ENCODE measurements at regions not wholly inside any gene's neighbourhood (a gene's known extent, or its start where the extent isn't known, plus 50 kb on each side); places are given as distances from the start of the nearest gene placed in this dataset.
"Not testable (repeated sequence)": the region's sequence is repeated elsewhere in the genome, so short reads cannot be mapped to it uniquely, and the experiment has no call there.

DNA sequence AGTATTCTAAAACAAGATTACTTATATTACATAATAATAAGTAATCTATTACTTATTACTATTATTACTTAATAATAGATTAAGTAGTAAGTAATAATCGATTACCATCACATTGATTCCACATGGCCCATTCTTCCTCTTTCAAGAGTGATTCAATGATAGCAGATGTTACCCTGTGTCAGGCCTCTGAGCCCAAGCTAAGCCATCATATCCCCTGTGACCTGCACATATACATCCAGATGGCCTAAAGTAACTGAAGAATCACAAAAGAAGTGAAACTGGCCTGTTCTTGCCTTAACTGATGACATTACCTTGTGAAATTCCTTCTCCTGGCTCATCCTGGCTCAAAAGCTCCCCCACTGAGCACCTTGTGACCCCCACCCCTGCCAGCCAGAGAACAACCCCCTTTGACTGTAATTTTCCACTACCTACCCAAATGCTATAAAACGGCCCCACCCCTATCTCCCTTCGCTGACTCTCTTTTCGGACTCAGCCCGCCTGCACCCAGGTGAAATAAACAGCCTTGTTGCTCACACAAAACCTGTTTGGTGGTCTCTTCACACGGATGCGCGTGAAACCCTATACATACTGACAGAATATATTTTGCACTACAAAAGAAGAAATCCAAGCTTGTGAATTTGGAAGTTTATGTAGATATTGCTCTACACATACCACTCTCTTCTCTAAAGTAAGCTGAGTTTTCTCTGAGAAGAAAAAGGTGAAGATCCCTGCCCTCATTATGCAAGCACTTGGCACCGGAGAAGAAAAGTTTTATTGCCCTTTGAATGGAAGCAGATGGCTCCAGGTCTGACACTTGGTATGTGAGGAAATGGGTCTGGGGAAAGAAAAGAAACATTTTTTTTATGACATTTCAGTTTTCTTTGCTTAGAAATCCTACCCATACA, 488.6 kb upstream of the IMPG1 start:
- H3K27me3 ChIP-seq; H3K36me3 ChIP-seq; H3K9me3 ChIP-seq; intact Hi-C loops (cut with DNase I); H3K4me1 ChIP-seq (ENCODE audit: insufficient read depth); H3K4me3 ChIP-seq; DNase-seq; H3K27ac ChIP-seq: not testable (repeated sequence)
- 44 to 49% (median 47%) methylated on average over 9 of the region's 9 CpGs for WGBS, 3 donors

DNA sequence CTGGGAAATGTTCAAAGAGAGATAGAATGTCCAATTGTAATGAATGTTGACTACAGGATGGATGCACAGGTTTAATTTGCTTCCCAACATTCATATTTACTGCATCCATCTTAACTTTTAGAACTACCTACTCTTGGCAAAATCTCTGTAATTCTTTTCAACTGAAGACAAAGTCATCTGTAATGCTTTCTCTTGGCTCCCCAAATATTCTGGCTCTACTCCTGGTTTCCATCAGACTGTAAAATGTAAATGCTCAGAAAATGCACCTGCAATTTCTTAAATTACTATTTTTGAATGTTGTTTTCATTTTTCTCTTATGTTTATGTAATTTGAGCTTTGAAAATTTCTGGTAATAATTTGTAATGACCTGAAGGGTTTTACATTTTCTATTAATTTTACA, 480.8 kb upstream of the IMPG1 start:
- Histone ChIP-seq H3K9me3 (no peaks in the 10 kb centered on the region), H3K27ac (no peak overlapping the region), H3K27me3 (no peaks in the 10 kb centered on the region), H3K4me3 (no peak overlapping the region), H3K4me1 (ENCODE audit: insufficient read depth) (no peaks in the 10 kb centered on the region), H3K36me3 (no peaks in the 10 kb centered on the region)
- no peak for DNase-seq
- TF ChIP-seq POLR2A (IDR thresholded peaks at IDR 0.05) = no peak
- TF ChIP-seq EP300 (IDR thresholded peaks at IDR 0.05) = no peak
- TF ChIP-seq, protein P1, sequence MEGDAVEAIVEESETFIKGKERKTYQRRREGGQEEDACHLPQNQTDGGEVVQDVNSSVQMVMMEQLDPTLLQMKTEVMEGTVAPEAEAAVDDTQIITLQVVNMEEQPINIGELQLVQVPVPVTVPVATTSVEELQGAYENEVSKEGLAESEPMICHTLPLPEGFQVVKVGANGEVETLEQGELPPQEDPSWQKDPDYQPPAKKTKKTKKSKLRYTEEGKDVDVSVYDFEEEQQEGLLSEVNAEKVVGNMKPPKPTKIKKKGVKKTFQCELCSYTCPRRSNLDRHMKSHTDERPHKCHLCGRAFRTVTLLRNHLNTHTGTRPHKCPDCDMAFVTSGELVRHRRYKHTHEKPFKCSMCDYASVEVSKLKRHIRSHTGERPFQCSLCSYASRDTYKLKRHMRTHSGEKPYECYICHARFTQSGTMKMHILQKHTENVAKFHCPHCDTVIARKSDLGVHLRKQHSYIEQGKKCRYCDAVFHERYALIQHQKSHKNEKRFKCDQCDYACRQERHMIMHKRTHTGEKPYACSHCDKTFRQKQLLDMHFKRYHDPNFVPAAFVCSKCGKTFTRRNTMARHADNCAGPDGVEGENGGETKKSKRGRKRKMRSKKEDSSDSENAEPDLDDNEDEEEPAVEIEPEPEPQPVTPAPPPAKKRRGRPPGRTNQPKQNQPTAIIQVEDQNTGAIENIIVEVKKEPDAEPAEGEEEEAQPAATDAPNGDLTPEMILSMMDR (IDR thresholded peaks at IDR 0.05) = no peak
- intact Hi-C loops (cut with DNase I) = no loop called here

DNA sequence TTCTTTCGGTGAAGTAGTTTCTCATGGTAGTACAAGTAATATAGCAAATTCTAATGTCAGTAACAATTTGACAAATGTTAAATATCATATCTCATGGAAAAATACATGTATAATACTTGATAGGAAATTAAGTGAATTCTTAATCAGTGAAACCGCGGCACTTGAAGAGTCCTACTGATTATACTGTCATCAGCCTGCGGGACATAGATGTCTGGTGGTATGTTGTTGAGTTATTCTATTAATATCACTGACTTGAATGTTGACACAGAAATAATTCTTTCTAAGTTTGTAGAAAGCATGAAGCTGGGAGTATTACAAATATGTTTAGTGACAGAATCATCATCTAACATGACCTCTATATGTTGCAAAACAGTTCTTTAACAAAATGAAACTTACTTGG, 479.8 kb upstream of the IMPG1 start:
- intact Hi-C loops (cut with DNase I) = no loop called here

DNA sequence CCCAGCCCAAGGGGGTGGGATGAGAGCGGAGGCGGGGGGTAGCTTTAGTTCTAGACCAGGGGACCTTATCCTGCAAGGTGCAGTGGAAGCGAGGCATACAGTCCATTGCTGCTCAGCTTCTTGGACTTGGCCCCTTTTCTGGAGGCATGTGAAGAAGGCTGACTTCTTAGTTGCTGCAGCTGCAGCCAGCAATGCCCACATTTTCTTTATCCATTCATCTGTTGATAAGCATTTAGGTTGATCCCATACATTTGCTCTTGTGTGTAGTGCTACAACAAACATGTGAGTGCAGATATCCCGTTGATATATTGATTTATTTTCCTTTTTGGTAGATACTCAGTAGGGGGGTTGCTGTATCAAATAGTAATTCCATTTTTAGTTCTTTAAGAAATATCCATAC, 461.2 kb upstream of the IMPG1 start:
- no peak for DNase-seq
- 72 to 94% (median 91%) methylated on average over 4 of the region's 4 CpGs for whole genome bisulfite sequencing, 3 donors
- Histone ChIP-seq H3K36me3 (no peaks in the 10 kb centered on the region), H3K27me3 (no peaks in the 10 kb centered on the region), H3K4me1 (ENCODE audit: insufficient read depth) (no peaks in the 10 kb centered on the region), H3K9me3 (no peaks in the 10 kb centered on the region), H3K4me3 (no peak overlapping the region), H3K27ac (no peak overlapping the region)
- no peak for TF ChIP-seq POLR2A (IDR thresholded peaks at IDR 0.05)
- TF ChIP-seq, protein P1 (IDR thresholded peaks at IDR 0.05) = no peak
- no peak for TF ChIP-seq EP300 (IDR thresholded peaks at IDR 0.05)
- intact Hi-C loops (cut with DNase I) = no loop called here

More for the DNA sequence above, 479.8 kb upstream of the IMPG1 start:
- DNase-seq = no peak
- H3K4me1 ChIP-seq (ENCODE audit: insufficient read depth) = no peaks in the 10 kb centered on the region
- no peaks in the 10 kb centered on the region for H3K36me3 ChIP-seq
- no peaks in the 10 kb centered on the region for H3K9me3 ChIP-seq
- H3K27ac ChIP-seq = no peak overlapping the region
- H3K27me3 ChIP-seq = no peaks in the 10 kb centered on the region
- 52 to 78% (median 70%) methylated on average over 4 of the region's 4 CpGs for WGBS, 3 donors
- H3K4me3 ChIP-seq = no peak overlapping the region
- TF ChIP-seq POLR2A (IDR thresholded peaks at IDR 0.05) (no peak), EP300 (IDR thresholded peaks at IDR 0.05) (no peak)
- TF ChIP-seq, protein P1 (IDR thresholded peaks at IDR 0.05) = no peak

DNA sequence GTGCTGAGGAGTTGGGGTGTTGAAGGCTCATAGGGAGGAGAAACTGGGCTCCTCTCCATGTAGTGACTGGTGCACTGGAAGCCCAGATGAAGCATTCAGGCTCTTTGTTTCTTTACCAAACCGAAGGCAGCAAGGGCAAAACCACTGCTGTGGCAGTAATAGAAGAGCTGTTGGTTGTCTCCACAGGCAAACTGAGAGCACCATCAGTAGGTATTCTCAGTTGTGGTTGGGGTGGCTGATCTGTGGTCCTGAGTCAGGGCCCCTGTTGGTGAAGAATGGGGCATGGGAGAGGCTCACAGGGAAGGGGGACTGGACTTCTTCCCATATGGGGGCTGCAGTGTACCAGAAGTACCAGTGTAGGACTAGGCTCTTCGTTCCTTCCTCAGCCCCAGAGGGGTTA, 460.2 kb upstream of the IMPG1 start:
- intact Hi-C loops (cut with DNase I) = no loop called here

More for the DNA sequence above, 460.2 kb upstream of the IMPG1 start:
- H3K27ac ChIP-seq = no peak overlapping the region
- H3K9me3 ChIP-seq = no peaks in the 10 kb centered on the region
- H3K36me3 ChIP-seq = no peaks in the 10 kb centered on the region
- no peak for DNase-seq
- WGBS, 3 donors = 60 to 76% (median 73%) methylated on average over 2 of the region's 2 CpGs
- no peak for TF ChIP-seq EP300 (IDR thresholded peaks at IDR 0.05)
- TF ChIP-seq, protein P1 (IDR thresholded peaks at IDR 0.05) = no peak
- no peak for TF ChIP-seq POLR2A (IDR thresholded peaks at IDR 0.05)
- no peaks in the 10 kb centered on the region for H3K4me1 ChIP-seq (ENCODE audit: insufficient read depth)
- H3K27me3 ChIP-seq = no peaks in the 10 kb centered on the region
- H3K4me3 ChIP-seq = no peak overlapping the region
